MCF 10A (cell line): ENCODE measurements at regions not wholly inside any gene's neighbourhood (a gene's known extent, or its start where the extent isn't known, plus 50 kb on each side); places are given as distances from the start of the nearest gene placed in this dataset.

ENCODE experiments used
- BruUV-seq: library from RNA; stranded (reverse); fragments of 400-500 nt; replicated peaks from 2 replicates; lab custom pipeline; 2021; lab: Mats Ljungman, UMichigan
- CTCF ChIA-PET: fragments of 300-600 bp; sonication (Branson Sonifier 250); formaldehyde crosslinking; extraction: SDS; loops from one replicate; lab custom pipeline; 2021; ENCODE audit warnings: antibody characterized with exemption, inconsistent platforms; lab: Yijun Ruan, JAX
- POLR2A ChIA-PET: fragments of 300-600, 350-650 bp; sonication (Branson Sonifier 250); formaldehyde crosslinking; extraction: SDS; loops from one replicate; lab custom pipeline; 2020; ENCODE audit warnings: antibody characterized with exemption, inconsistent platforms; lab: Yijun Ruan, JAX
- DNase-seq: peaks from one replicate; pipeline ENCODE4 v3.0.0-alpha.2; 2018; ENCODE audit not compliant: unreplicated experiment
- H3K27ac Mint-ChIP-seq: one replicate; pipeline ENCODE4 v1.8.0; 2022; ENCODE audit warnings: mild to moderate bottlenecking, low read depth, mixed read lengths; ENCODE audit not compliant: unreplicated experiment
- H3K27me3 Mint-ChIP-seq: one replicate; pipeline ENCODE4 v1.8.0; 2022; ENCODE audit warnings: mixed read lengths; ENCODE audit not compliant: insufficient read depth, unreplicated experiment
- H3K36me3 Mint-ChIP-seq: one replicate; pipeline ENCODE4 v1.8.0; 2022; ENCODE audit warnings: mild to moderate bottlenecking, moderate library complexity, mixed read lengths; ENCODE audit not compliant: insufficient read depth, unreplicated experiment
- H3K4me1 Mint-ChIP-seq: one replicate; pipeline ENCODE4 v1.8.0; 2022; ENCODE audit warnings: mixed read lengths; ENCODE audit not compliant: insufficient read depth, unreplicated experiment
- H3K4me3 Mint-ChIP-seq: one replicate; pipeline ENCODE4 v1.8.0; 2022; ENCODE audit warnings: mild to moderate bottlenecking, moderate library complexity, mixed read lengths; ENCODE audit not compliant: unreplicated experiment
- H3K9me3 Mint-ChIP-seq: one replicate; pipeline ENCODE4 v1.8.0; 2022; ENCODE audit warnings: mixed read lengths; ENCODE audit not compliant: unreplicated experiment
- intact Hi-C: fragments of 100-400 bp; cut with micrococcal nuclease; formaldehyde crosslinking; loops from 2 replicates; pipeline ENCODE4 v1.14.1; 2022
- TF ChIP-seq, protein P1 (sequence below): fragments of 200-600 bp; IDR thresholded peaks from one replicate; pipeline ENCODE4 v1.8.0; 2022; ENCODE audit warnings: antibody characterized with exemption, mild to moderate bottlenecking; ENCODE audit not compliant: unreplicated experiment

- TF ChIP-seq, protein P1, sequence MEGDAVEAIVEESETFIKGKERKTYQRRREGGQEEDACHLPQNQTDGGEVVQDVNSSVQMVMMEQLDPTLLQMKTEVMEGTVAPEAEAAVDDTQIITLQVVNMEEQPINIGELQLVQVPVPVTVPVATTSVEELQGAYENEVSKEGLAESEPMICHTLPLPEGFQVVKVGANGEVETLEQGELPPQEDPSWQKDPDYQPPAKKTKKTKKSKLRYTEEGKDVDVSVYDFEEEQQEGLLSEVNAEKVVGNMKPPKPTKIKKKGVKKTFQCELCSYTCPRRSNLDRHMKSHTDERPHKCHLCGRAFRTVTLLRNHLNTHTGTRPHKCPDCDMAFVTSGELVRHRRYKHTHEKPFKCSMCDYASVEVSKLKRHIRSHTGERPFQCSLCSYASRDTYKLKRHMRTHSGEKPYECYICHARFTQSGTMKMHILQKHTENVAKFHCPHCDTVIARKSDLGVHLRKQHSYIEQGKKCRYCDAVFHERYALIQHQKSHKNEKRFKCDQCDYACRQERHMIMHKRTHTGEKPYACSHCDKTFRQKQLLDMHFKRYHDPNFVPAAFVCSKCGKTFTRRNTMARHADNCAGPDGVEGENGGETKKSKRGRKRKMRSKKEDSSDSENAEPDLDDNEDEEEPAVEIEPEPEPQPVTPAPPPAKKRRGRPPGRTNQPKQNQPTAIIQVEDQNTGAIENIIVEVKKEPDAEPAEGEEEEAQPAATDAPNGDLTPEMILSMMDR = no peak
- POLR2A ChIA-PET = no interaction called here
- CTCF ChIA-PET = interaction anchor here (0.7 kb wide), 1 partner anchor 142 kb away, joined by 3 read pairs; no protein-coding TSS in a partner anchor
- no peaks in the 10 kb centered on the region for H3K36me3 Mint-ChIP-seq
- H3K4me3 Mint-ChIP-seq = no peak overlapping the region
- no peaks in the 10 kb centered on the region for H3K4me1 Mint-ChIP-seq
- no TSS peak for BruUV-seq
- no peak overlapping the region for H3K27ac Mint-ChIP-seq
- intact Hi-C loops = no loop called here
- H3K9me3 Mint-ChIP-seq = no peaks in the 10 kb centered on the region
- DNase-seq = no peak
- peaks cover 83% of the 10 kb centered on the region for H3K27me3 Mint-ChIP-seq
Measured at GRCh38 chr1:30317921-30318320, 405.5 kb downstream of the MATN1 start.

DNA sequence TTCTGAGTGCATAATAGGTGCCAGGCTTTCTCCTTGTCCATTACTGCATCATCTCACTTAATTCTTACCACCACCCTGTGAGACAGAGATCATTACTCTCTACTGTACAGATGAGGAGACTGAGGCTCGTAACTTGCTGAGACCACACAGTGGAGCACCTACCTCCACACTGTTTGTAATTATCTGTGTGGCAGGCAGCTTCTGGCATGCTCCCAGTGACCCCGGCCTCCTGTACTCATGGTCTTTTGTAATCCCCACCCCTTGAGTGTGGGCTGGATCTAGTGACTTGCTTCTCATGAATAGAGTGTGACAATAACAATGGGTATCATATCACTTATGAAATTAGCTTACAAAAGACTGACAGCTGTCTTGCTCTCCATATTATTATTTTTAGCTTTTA lies 407.3 kb downstream of the MATN1 start:
- no TSS peak for BruUV-seq
- intact Hi-C loops = no loop called here
- Mint-ChIP-seq H3K4me3 (no peak overlapping the region), H3K27ac (no peak overlapping the region), H3K9me3 (no peaks in the 10 kb centered on the region), H3K27me3 (peaks cover 72% of the 10 kb centered on the region), H3K4me1 (no peaks in the 10 kb centered on the region), H3K36me3 (no peaks in the 10 kb centered on the region)
- POLR2A ChIA-PET = interaction anchor here (0.7 kb wide), 2 partner anchors 9 to 15 kb away, joined by 3 read pairs; no protein-coding TSS in a partner anchor
- TF ChIP-seq, protein P1 = no peak
- no peak for DNase-seq
- CTCF ChIA-PET = interaction anchor here (0.6 to 0.7 kb wide), 2 partner anchors 8 to 1046 kb away, joined by 3 to 4 read pairs; no protein-coding TSS in a partner anchor

- Mint-ChIP-seq H3K4me1 (no peaks in the 10 kb centered on the region), H3K27me3 (peaks cover 66% of the 10 kb centered on the region), H3K36me3 (no peaks in the 10 kb centered on the region), H3K27ac (no peak overlapping the region), H3K4me3 (no peak overlapping the region), H3K9me3 (no peaks in the 10 kb centered on the region)
- no TSS peak for BruUV-seq
- TF ChIP-seq, protein P1 = no peak
- ChIA-PET CTCF (interaction anchor here (0.7 kb wide), 1 partner anchor 9 kb away, joined by 3 read pairs; no protein-coding TSS in a partner anchor), POLR2A (interaction anchor here (0.7 kb wide), 1 partner anchor 16 kb away, joined by 3 read pairs; no protein-coding TSS in a partner anchor)
- no peak for DNase-seq
- intact Hi-C loops = no loop called here
Measured at GRCh38 chr1:30315185-30315960, 408.0 kb downstream of the MATN1 start.

GRCh38 chr1:30314591-30314990 lies 408.8 kb downstream of the MATN1 start:
- intact Hi-C loops = no loop called here
- no peaks in the 10 kb centered on the region for H3K36me3 Mint-ChIP-seq
- no peak overlapping the region for H3K27ac Mint-ChIP-seq
- DNase-seq = no peak
- ChIA-PET POLR2A (no interaction called here), CTCF (interaction anchor here (0.7 kb wide), 1 partner anchor 17 kb away, joined by 3 read pairs; no protein-coding TSS in a partner anchor)
- BruUV-seq = no TSS peak
- no peak overlapping the region for H3K4me3 Mint-ChIP-seq
- H3K9me3 Mint-ChIP-seq = no peaks in the 10 kb centered on the region
- TF ChIP-seq, protein P1 = no peak
- H3K4me1 Mint-ChIP-seq = no peaks in the 10 kb centered on the region
- peaks cover 58% of the 10 kb centered on the region for H3K27me3 Mint-ChIP-seq
